ENCODE measurements at regions not wholly inside any gene's neighbourhood (a gene's known extent, or its start where the extent isn't known, plus 50 kb on each side); places are given as distances from the start of the nearest gene placed in this dataset.

DNA sequence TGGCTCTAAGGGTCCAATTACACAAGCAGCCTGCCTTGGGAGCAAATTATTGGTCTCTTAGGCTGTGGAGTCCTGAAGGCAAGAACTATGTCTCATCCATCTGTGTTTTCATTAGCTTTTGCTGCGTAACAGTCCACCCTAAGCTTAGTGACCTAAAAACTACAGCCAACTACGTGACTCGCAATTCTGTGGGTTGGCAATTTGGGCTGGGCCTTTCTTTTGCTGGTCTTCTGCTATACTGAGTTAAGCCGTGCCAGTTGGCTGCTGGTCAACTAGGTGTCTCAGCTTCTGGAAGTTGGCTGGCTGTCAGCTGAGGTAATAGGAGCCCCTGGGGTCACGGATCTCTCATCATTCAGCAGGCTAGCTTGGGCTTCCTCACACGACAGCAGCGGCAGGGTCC lies 205.6 kb upstream of the S100G start:
- DNase-seq (ENCODE audit: low read depth in 2 of 2, low spot score in 1 of 2) = no peak

DNA sequence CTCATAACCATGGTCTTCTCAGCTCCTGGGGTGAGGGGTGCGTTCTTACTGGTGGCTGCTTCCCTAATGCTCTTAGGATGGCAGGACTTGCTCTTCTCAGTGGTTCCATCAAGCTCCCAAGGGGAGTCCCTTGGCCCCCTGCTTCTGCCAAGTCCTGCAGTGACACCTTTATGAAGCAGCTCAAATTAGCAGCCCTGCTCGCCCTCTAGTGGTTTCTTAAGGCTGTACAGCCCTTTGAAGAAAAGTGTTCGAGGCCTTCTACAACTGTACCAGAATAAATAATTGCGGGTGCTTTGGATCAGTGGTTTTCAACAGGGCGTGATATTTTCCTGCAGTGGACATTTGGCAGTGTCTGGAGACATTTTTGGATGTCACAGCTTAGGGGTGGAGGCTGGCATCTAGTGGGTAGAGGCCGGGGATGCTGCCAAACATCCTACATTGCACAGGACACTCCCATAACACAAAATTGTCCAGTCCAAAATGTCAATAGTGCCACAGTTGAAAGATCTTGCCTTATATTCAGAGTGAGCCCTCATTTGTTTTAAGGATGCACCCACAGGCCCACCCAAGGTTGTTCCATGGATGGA lies 204.7 kb upstream of the S100G start:
- DNase-seq (ENCODE audit: low read depth in 2 of 2, low spot score in 1 of 2) = peak; percentile 1 to 10

DNA sequence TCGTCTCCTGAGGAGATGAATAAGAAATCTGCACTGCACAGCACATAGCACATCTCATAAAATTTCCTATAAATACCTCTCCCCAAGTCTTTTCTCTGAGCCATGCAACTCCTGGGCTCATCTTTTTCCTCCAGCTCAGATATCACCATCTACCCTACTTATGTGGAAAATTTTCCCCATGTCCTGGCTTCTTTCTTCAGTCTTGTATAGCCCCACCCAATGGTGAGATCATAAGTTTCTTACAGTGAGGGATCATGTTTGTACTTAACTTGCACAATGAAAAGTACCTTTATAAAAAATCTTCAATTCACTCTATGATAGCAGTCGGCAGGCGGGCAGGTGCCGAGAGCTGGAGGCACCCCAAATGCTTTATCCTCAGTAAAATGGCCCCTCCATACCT lies 198.6 kb upstream of the S100G start:
- no peak for DNase-seq (ENCODE audit: low read depth in 2 of 2, low spot score in 1 of 2)

DNA sequence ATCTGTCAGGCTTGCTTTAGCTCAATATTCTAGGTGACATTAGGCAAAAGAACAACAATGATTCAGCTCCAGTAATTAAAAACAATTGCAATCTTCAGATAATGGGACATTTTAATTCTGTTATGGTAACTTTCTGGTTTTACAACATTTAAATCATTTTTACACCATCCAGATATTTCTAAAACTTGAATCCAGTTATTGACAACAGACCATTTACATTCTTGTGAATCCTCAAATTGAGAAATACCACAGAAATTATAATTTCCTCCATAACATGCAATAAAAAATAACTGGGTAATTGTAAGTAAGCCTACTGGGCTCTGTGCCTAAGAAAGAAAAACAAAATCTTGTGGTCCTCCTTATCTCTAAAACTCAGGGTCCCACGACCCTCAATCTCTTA lies 195.0 kb upstream of the S100G start:
- DNase-seq (ENCODE audit: low read depth in 2 of 2, low spot score in 1 of 2) = no peak

DNA sequence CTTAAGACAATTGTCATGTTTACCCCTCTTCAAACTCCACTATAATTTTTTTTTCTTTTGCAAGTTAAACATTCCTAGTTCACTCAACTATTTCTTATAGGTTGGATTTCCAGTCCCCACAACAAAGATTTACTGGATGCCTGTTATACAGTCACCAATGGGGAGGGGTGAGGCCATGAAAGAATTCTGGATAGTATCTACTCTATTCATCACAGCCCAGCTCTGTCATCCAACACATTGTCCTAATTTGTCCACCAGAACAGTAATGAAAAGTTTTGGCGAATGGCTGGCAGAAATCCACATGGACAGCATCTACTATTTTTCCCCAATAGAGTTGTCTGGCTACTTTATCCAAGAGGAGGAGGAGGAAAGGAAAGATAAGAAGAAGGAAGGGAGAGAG lies 192.7 kb upstream of the S100G start:
- DNase-seq (ENCODE audit: low read depth in 2 of 2, low spot score in 1 of 2) = no peak

DNA sequence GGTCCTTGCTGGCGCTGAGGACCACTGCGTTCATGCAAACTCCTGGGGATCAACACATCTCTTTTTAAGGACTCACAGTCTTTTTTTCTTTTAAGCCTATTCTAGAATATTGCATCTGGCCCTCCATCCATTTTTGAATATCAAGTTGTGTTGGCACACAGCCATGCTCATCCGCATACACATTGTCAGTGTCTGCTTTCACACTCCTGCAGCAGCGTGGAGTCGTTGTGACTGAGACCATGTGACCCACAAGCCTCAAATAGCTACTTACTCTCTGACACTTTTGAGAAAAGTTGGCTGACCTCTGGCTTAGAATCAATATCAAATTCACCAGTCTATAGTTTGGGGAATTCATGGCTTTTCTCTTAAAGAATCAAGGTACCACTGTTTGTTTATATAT lies 191.8 kb upstream of the S100G start:
- DNase-seq (ENCODE audit: low read depth in 2 of 2, low spot score in 1 of 2) = no peak

DNA sequence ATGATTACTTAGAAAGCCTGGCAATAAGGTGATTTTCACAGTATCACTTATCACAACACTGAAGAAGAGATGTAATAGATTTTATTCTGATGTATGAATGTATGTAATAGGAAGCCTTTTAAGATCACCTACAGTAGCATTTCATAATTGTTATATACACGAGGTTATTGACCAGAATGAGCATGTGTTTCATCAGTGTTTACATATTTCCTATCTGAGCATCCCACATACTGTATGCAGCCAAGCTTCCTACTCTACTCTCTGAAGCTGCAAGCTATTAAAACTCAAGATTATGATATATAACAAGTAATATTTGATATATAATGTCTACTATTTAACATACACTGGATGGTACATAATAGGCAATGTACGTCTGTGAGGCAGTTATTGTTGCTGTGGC lies 190.9 kb upstream of the S100G start:
- no peak for DNase-seq (ENCODE audit: low read depth in 2 of 2, low spot score in 1 of 2)

DNA sequence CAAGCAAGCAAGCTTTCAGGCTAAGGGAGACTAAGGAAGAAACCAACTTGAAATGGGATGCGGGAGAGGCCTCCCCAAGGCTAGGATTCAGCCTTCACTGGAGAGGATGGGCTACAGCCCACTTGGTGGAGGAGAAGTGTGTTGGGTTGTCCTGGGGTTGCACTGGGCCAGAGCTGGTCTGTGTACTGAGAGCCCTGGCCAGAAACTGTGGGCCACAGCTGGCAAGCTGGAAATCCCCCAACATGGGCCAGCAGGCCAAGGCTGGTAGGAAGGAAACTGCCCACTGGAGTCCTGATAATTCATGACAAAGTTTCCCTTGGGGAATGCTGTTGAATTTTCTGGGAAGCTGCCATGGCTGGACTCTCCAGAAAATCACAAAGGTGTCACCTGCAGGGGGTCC lies 188.0 kb upstream of the S100G start:
- no peak for DNase-seq (ENCODE audit: low read depth in 2 of 2, low spot score in 1 of 2)

DNA sequence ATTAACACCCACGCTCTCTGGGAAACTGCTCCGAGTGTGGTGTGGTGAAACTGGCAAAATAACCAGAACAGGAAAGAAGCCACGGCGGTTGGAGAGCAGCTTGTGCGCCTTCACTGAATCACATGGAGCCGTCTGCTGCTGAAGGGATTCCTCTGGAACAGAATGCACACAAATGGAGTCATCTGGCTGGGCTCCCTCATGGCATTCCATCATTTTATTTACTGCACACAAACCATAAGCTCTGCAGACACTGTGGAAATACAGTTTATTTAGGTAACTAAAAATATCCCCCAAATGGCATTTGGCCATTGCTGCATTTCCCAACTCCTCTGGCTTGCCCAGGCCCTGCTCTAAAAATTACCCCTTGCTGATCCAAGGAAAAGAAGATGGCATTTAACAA lies 187.0 kb upstream of the S100G start:
- no peak for DNase-seq (ENCODE audit: low read depth in 2 of 2, low spot score in 1 of 2)

DNA sequence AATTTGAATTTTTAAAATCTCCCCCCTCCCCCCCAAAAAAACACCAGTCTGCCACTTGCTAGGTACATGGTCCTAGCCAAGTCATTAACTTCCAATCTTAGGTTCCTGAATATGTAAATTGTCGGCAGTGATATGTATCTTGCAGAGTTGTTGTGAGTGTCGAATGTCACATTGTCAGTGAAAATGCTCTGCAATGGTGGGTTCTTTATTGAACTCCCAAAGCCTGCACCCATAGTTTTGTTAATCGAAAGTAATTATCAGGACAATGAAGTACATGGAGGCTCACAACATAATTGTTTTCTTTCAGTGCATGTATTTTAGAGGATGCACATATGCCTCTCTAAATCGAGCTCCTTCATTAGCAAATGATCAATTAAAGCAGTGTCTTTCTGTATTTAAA lies 185.6 kb upstream of the S100G start:
- DNase-seq (ENCODE audit: low read depth in 2 of 2, low spot score in 1 of 2) = no peak

DNA sequence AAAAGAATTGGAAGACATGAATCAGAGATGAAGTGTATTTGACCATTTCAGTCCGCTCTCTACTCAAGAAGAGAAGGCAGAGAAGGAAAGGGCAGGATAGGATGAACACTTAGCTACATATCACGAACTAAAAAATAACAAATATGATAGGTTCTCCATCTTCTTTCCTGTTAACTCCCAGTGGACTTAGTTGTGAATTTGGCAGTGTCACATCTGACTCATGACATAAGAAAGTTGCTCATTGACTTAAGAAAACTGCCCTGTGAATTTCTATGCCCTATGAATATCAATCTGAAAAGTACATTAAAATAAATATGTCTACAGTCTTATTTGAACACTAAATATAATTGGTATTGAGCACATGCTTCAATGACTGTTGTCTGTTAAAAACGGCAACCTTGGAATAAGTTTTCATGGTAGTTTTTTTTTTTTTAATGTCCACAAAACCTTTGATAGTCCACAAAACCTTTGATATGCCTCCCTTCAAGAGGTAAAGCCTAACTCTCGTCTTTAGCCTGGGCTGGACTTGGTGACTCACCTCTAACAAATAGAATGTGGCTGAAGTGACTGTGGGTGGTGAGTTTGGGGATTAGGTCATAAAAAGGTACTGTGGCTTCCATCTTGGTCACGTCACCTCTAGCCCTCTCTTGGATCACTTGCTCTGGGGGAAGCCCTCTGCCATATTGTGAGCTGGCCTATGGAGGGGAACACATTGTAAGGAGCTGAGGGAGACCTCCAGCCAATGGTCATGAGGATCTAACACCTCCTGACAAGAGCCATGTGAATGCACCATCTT lies 184.7 kb upstream of the S100G start:
- DNase-seq (ENCODE audit: low read depth in 2 of 2, low spot score in 1 of 2) = no peak

DNA sequence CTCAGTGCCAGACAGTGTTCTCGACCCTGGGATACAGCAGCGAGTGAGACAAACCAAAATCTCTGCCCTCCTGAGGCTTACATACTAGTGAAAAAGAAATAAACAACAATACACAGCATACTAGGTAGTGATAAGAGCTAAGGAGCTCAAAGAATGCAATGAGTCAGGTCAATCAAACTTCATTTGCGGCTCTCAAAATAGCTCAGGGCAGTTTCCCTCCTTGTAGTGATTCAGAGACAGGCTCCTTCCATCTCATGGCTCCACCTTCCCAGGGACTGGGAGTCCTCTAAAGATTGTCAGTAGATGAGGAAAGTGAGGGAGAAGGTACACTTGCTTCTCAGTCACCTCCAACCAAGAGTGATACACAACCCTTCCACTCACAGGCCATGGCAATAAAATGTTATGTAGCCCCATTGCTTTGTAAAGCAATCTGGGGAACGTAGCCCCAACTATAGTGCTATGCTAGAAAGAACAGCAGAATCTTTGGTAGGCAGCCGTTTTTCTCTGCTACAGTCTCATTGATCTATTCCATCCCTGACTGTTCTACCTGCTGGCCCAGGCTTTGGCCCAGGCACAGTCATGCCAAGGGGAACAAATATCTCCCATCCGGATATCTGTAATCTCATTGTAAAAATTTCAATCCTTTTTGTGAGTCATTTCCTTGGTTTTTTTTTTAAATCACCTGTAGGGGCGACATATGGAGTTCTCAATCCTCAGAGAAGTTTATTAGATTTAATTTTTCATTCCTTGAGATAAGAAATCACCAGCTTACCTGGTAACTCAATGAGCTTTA lies 183.1 kb upstream of the S100G start:
- no peak for DNase-seq (ENCODE audit: low read depth in 2 of 2, low spot score in 1 of 2)

DNA sequence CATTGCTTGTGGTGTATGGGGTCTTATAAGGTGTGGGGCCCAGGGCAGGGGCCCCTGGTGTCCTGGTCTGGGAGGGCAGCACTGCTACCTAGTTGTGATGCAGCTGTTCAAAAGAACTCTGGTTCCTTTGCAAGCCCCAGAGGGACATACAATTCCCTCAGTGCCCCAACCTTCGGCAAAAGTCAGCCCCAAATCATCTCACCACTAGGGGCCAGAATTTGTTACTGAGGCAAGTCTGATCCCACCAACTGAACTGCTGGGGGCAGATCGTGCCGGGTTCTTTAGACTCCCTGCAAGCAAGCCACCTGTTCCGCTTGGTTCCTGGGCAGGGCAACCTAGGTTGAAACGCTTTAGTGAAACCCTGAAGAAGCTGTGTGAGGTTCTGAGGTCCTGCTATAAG lies 180.1 kb upstream of the S100G start:
- DNase-seq (ENCODE audit: low read depth in 2 of 2, low spot score in 1 of 2) = no peak

DNA sequence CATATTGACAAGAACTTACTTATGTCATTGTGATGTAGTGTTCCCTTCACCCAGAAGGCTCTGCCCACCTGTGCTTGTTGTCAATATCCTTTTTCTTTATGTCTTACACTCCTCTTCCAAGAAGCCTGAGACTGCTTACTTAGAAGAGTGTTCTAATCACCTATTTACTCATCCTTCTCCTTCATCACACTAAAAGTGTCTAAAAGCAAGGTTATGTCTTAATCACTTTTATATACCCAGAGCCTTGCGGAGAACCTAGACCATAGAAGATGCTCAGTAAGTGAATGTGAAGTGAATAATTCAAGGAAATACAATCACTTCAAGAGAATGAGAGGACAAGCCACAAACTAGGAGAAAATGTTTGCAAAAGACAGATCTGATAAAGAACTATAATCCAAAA lies 177.6 kb upstream of the S100G start:
- no peak for DNase-seq (ENCODE audit: low read depth in 2 of 2, low spot score in 1 of 2)

DNA sequence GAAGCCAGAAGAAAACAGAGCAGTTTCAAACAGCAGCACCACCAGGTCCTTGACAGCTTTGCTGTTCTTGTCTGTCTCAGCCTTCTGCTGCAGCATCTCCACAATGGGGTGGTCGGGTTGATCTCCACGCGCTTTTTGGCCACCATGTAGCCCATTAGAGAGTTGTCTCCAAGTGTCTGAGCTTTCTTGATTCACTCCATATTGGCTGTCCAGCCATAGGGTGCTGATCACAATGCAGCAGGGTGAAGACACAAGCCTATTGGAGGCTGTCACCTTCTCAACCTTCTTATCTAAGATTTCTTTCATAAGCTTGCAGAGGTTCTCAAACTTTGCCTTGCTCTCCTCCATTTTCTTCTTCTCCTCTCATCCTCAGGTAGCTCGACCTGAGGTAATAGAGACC lies 175.4 kb upstream of the S100G start:
- no peak for DNase-seq (ENCODE audit: low read depth in 2 of 2, low spot score in 1 of 2)

DNA sequence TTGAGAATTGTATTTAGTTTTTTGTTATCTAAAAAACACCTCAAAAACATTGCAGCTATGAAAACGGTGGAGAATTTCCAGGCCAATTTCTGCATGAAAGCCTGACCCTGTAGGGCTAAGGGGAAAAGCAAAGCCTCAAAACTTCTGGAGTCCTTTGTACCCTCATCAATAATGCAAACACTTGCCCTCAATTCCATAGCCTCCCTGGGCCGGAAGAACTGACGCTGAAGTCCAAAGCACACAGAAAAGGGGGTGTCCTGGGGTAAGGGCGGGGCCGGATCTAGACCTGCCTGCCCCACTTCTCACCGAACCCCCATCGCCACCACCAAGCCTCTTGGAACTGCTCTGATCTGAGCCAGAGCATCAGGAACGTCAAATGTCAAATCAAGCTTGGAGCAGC lies 173.9 kb upstream of the S100G start:
- DNase-seq (ENCODE audit: low read depth in 2 of 2, low spot score in 1 of 2) = no peak

DNA sequence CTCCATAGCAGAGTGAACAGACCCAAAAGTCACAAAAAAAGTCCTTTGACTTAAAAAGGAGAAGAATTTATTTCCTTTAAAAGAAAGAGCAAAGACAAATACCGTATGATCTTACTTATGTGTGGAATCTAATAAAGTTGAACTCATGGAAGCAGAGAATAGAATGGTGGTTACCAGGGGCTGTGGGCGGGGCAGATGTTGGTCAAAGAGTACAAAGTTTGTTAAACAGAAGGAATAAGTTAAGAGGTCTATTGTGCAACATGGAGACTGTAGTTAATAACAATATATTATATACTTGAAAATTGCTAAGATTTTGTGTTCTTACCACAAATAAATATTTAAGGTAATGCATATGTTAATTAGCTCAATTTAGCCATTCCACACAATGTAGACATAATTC lies 173.3 kb upstream of the S100G start:
- DNase-seq (ENCODE audit: low read depth in 2 of 2, low spot score in 1 of 2) = no peak

DNA sequence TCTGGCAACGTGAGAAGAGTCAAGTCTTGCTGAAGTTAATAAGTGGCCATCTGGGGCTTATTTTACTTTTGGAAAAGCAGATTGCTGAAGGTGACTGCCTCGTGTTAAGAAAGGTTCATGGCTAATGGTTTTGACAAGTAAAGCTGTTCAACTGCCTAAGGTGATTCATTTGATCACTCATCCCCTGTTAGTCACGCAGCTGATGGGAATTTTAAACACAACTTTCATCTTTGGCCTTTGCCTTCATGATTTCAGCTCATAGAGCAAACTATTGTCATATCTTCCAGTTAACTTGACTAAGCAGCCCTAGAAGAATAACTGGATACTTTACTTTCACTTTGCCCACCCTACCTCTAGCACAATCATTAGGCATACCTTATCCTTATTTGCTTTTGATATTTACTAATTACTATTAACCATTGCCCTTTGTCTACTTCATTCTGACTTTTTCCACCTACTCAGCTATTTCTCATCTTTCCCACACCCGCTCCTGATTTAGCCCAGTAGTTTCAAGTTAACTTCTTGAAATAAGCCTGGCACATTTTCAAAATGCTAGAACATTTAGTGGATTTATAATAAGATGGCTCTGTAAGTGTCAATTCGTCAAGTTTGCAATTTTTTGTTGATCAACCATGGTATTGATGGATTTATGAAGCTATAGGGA lies 170.6 kb upstream of the S100G start:
- no peak for DNase-seq (ENCODE audit: low read depth in 2 of 2, low spot score in 1 of 2)

DNA sequence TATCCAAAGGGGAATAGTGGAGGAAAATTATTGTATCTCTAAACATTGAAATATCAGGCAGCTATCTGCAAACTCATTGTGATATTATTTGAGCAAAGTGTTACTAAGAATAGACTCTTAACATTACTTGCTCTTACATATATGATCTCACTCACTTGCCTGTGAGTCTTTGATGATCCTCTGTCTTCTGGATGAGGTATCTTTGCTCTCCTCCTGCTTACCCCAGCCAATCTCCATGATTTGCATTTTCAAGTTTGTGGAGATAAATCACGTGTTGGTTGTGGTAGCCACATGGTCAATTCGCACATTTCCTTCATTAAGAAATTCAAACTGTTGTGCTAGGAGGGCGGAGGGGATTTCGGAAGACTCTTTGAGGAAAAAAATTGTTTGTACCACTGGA lies 169.9 kb upstream of the S100G start:
- DNase-seq (ENCODE audit: low read depth in 2 of 2, low spot score in 1 of 2) = no peak

DNA sequence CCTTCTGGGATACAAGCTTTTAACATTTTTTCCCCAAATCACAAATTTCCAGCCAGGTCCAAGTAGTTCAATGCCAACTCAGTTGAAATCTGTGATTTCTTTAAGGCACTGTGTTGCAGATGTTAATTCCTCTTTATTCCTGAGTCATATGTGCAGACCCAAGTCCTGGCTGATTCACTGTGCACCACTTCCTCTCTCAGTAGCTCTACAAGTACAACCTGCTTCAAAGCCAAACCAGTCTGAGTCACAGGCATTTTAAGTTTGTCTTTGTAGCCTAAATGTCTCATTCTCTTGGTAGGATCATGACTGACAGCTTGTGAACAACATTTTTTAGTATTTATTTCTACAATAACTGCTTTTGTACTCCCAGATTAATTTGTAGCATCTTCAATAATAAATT lies 165.6 kb upstream of the S100G start:
- DNase-seq (ENCODE audit: low read depth in 2 of 2, low spot score in 1 of 2) = no peak

DNA sequence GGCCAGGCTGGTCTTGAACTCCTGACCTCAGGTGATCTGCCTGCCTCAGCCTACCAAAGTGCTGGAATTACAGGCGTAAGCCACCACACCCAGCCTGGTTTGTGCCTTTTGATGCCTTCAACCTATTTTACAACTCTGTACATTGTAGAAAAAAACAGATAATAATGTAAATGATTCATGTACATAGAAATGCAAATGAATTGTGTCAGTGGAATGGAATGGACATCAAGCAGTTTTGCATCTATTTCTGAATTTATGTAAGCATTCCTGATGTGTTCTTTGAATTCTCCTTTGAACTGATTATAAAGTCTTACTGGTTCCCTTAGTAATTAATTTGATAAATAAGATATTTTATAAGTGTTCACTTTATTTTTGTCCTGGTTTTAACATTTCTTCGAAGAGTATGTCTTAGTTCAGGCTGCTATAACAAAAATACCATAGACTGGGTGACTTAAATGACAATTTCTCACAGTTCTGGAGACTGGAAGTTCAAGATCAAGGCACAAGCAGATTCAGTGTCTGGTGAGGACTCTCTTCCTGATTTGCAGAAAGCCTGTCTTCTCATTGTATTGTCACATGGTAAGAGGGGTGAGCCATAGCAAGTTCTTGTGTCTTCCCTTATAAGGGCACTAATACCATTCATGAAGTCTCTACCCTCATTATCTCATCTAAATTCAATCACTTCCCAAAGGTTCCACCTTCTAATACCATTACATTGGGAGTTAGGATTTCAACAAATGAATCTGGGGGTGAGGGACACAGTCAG lies 162.2 kb upstream of the S100G start:
- DNase-seq (ENCODE audit: low read depth in 2 of 2, low spot score in 1 of 2) = no peak
